ENCODE measurements at regions not wholly inside any gene's neighbourhood (a gene's known extent, or its start where the extent isn't known, plus 50 kb on each side); places are given as distances from the start of the nearest gene placed in this dataset.
A peak's percentile ranks its signal among the peaks of the same experiment; 100 is the strongest.

DNA sequence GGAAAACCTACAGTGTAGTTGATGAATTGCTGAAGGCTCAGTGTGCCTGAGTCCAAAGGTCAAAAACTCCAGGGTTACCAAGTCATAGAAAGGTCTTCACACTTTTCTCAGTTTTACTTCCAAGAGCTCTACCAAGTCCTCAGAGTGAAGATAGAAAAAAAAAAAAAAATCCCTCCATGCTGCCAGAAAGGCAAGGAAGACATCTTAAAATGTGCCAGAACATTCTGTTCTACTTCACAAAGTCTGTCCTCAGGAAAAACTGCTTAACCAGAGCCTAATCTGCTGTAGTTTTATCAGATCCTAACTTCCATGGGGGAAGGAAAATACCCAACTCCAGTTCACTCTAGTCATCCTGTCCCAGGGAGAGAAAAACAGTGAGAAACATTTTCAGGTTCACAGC is 175.6 kb upstream of the CDH11 start:
- DNase-seq (ENCODE audit: low spot score) = no peak
- FAIRE-seq = no peak

DNA sequence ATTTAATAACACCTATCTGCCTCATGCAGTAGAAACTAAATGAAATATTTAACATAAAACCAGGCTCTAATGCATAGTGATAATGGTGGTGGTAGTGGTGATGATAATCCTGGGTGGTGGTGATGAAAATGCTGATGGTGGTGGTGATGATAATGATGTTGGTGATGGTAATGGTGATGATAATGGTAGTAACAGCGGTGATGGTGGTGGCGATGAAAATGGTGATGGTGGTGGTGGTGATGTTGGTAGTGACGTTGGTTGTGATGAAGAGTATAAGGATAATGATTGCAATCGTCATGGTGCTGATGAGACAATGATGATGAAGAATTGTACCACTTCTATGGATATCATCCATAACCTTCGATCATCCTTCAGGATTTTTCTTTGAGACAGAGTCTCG is 173.7 kb upstream of the CDH11 start:
- DNase-seq (ENCODE audit: low spot score) (no peak), FAIRE-seq (no peak)

DNA sequence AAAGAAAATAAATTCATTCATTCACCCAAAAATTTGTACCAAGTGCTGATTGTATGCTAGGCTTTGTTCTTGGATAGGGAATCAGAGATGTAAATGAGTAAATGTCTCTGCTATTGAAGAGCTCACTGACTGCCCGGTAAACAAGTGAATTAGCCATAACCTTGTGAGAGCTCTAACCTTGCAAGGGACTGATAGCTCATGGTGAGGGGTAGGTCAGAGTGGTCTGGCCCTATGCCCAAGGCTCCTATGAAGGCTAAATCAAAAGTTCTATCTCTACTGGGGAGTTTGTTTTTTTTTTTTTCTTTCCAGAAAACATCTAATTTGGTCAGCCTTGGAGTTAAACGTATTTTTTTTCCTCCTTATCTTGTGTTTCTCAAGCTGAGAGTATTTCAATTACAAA is 172.8 kb upstream of the CDH11 start:
- FAIRE-seq (no peak), DNase-seq (ENCODE audit: low spot score) (no peak)

DNA sequence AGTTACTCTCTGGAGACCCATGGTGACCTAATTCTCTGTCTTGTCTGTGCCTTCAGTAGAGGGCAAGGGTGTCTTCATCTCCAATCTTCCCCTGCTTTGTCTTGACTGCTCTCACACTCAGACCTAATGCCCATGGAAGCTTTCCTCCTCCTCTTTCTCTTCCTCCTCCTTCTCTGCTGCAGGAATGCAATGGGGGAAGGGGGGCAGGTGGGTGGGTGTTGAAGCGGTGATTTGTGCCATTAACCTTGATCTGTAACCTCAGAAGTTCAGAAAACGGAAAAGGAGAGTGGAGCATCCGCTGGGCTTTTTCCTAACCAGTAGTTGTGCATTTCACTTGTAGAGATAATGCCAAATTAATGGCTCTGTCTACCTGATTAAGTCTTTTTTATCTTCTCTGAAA is 172.3 kb upstream of the CDH11 start:
- no peak for DNase-seq (ENCODE audit: low spot score)
- FAIRE-seq = no peak

DNA sequence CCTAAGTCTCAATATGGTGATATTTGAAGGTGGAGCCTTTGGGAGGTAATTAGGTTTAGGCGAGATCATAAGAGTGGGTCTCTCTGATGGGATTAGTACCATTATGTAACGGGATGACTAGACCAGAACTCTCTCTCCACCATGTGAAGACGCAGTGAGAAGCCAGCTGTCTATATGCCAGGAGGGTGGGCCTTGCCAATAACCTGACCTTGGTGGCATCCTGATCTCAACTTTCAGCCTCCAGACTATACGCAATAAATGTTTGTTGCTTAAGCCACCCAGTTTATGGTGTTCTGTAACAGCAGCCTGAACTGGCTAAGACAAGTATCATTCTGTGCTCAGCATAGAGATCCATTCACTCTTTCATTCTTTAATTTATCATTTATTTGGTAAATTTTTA is 167.2 kb upstream of the CDH11 start:
- DNase-seq (ENCODE audit: low spot score) (no peak), FAIRE-seq (no peak)

DNA sequence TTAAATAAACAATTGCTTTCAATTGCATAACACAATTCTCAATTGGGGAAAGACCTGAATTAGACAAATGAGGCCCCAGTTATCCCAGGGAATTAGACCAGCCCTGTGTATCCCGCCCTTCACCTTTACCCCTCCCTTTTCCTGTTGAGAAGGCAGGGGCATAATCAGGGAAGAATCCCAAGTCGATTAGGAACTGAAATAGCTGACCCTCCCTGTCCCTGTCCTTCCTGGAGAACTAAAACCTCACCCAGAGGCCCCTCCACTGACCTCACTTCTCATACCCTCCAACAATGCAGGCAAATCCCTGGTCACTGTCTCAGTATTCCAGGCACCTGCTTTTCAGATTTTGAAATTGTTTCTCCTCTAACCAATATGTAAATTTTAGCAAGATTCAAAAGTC is 165.4 kb upstream of the CDH11 start:
- DNase-seq (ENCODE audit: low spot score) = no peak
- FAIRE-seq = no peak

DNA sequence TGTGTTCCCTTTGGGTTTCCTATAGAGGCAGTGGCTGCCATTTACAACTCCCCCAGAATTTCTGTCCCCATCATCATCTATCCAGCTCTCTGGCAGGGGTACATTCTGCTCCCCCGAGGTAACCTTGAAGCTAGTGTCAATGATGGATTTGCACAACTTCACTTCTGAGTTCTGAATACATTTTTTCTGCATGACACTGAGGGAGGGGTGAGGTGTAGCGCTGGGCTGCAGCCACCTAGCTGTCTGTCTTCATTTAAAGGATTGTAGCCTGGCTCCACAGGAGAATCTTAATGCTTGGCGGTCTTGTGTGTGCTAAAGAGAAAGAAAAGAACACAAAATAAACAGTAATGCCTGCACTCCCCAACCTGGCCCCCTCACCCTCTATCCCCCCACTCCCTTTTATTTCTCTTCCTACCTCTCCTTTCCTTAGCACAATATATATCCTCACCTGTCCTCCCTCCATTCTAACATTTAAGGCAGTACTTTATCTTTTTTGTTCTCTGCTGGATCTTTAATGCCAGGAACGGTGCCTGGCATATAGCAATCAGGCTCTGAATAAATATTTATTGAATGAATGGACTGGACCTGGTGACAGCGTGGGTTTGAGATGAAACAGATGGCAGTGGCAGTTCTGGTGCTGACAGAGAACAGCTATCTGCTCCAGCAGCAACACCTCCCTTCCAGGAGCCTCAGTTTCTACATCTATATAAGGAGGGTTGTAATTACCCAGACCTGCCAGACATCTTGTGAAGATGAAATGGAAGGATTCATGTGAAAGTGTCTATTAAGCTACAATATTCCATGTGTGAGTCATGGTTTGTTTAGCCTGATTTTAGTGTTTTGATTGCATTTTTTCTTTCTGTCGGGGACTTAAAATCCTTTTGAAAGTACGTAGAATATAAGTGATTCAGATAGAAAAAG is 163.5 kb upstream of the CDH11 start:
- no peak for DNase-seq (ENCODE audit: low spot score)
- no peak for FAIRE-seq

DNA sequence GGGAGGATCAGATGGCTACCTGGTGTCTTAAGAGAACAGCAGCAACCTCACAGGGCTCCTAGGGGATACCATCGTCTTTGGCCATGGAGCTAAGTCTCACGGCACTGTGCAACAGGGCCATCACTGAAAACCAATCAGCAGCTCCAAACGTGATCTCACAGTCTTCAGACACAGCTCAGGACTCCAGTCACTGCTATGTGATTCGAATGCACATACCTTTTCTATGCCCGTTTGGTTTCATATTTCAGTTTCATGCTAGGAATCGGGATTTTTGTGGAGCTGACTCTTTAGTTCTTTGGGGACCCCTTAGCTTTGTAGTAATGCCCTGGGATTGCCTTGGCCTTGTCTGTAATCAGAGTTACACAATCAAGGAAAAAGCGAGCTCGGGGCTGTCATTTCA is 162.8 kb upstream of the CDH11 start:
- DNase-seq (ENCODE audit: low spot score) (no peak), FAIRE-seq (no peak)

DNA sequence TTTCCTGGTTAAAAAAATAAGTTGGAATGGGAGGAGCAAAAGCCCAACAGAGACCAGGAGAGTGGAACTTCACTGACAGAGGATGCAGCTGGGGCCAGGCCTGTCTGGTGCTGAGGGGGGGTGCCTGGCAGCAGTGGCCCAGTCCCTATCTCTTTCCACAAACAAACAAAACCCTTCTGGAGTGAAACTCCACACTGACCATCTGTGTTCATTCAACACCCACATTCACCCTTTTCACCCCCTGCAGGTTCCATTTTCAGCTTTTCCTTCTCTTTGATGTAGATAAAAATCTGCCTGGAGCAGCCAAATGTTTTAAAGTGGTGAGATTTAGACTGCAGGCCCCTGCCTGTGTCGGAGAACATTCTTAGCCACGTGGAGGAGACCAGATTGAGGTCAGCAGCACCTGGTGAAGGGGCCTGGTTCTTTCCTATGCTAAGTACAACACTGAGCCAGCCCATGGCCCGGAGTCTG is 161.4 kb upstream of the CDH11 start:
- FAIRE-seq (no peak), DNase-seq (ENCODE audit: low spot score) (no peak)

DNA sequence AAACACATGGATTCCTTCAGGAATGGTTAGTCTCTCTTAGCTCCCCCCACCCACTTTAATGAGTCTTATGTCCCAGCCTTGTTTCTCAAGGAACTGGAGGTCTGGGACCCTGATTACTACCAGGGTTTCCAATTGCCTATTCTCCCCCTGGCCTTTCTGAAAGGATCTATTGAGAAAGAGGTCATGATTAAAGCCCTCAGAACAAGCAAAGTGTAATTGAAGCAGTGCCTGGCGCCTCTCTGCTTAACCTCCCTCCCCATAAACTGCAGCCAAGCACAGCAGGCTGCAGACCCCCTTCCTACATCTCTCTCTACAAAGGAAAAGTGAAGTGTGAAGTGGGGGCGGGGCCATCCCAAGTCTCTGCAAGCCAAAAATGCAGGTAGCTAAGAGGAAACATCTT is 159.7 kb upstream of the CDH11 start:
- no peak for FAIRE-seq
- no peak for DNase-seq (ENCODE audit: low spot score)

DNA sequence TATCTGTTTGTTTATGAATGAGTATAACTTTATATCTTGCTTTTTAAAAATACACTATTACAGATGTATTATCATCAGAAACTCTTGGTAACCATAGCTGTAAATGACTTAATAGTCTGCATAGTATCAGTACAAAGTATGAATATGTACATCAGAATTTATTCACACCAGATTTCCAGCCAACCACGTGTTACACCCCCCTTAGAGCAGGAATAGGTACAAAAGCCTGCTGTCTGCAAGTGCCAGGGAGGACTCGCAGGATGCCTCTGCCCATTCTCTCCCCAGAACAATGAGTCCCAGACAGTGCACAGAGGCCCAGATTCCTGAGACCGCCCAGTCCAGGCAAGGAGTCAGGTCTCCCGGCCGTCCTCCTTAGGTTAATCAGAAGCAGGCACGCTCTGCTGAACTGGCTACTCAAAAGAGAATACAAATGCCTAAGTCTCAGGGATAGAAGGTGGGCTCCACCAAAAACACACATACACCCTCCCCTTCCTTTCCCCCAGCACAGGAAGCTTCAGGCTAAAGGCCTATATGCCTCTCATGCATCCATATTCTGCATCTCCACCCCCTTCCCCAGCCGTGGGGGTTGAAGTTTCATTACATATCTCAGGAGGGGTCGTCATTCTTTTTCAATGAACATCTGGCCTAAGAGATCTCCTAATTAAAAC is 159.1 kb upstream of the CDH11 start:
- DNase-seq (ENCODE audit: low spot score) (no peak), FAIRE-seq (no peak)

DNA sequence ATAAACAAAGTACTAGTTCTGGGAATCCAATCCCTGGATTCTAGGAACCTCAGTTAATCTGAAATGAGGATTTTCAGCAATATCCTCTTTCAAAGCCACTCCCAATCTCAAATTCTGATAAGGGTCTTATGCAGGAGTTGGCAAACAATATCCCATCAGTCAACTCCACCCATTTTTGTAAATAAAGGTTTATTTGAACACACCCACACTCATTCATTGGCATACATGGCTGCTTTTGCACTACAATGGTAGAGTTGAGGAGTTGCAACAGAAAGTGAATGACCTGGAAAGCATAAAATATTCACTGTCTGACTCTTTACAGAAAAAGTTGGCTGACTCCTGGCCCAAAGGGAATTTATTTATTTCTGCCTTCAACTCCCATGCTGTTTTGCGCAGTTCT is 157.7 kb upstream of the CDH11 start:
- no peak for FAIRE-seq

DNA sequence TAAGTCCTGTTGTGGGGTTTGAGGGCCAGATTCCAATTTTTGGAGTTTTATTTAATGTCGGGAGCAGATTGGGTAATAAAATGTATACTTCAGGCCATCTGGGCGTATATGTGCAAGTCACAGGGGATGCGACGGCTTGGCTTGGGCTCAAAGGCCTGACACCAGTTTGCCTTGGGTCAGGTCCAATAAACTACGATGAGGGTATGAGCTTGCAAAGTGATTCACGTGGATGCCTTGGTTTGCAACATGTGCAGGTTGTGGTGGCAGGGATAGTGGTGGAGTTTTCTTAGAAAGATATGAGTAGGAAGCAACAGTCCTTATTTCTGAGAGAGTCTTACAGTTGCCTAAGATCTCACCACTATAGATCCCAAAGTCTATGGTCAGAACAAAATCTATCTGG is 157.0 kb upstream of the CDH11 start:
- FAIRE-seq (no peak), DNase-seq (ENCODE audit: low spot score) (no peak)

More for the DNA sequence above, 157.7 kb upstream of the CDH11 start:
- DNase-seq (ENCODE audit: low spot score) = no peak

DNA sequence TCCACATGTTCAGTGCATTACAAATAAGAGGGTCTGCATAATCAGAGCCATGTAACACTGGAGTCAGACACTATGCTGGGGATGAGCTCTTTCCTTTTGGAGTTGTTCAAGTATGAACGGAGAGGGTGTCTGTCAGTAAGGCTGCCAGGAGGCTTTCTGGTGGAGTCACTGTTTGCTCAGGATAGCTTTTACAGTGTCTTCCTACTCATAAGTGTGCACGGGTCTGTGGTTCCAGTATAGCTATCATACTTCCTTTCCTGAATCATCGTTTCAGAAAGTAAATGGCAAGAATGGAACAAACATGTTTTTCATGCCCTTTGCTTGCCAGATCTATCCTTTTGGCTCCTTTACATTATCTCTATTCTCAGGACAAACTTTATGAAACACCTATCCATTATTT is 152.7 kb upstream of the CDH11 start:
- FAIRE-seq (no peak), DNase-seq (ENCODE audit: low spot score) (peak; percentile 26)

DNA sequence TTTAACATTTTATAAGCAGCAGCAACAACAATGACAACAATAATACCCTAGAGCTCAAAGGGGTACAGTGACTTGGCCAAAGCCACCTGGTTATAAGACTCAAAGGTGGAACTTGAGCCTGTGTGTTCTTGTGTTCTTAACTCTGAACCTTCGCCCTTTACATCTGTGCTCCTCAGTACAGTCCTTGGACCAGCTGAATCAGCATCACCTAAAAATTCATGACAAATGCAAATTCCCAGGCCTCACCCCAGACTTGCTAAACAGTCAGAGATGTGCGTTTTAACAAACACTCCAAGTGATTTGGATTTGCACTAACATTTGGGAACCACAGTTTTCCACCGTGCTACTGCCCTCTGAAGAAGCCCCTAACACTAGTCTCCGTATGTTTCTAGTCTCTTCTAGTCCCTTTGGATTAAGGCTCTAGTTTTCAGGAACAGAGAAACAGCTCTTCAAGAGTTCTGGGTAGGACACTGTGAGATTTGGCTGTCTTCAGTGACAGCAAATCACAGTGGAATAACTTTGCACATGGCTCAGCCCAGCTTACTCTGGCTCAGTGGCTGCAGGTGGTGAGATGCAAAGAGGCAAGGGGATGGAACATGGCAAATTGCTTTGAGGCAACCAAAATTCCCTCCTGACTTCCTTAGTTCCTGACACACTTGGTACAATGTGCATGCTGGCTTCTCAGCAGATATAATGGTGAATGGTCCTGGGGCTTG is 151.0 kb upstream of the CDH11 start:
- DNase-seq (ENCODE audit: low spot score) = no peak
- no peak for FAIRE-seq

DNA sequence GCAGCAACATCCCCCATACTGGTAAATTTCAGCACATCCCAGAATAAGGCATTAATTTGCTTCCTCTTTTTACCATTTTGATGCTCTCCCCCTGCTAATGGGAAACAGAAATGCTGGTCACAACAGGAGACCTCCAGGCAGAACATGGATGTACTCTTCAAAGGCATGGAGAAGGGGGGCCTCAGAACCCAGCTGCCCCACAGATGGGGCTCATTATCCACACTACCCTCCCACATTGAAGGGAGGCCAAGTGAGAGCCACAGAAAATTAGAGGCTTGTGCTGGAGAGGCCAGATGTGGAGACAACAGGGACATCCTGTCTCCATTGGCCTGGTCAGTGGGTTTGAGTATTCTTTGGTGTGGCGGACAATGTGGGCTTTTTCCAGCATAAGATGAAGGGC is 150.1 kb upstream of the CDH11 start:
- FAIRE-seq = no peak

DNA sequence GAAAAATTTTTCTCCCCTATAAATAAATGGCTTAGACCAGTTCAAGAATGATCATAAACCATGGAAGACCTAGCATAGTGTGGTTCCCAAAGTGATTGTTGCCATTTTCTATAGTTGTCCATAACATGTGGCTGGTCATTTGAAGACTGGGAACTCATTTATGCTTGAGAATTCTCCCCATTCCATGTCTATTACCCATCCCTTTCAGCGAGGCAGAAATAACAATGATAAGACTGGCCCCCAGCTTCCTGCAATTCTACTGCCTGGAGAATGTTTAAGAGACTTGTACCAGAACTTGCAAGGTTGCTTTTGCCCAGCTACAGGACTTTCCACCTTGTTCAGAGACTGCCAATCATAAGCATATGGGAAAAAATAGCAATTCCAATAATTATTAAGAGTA is 146.5 kb upstream of the CDH11 start:
- DNase-seq (ENCODE audit: low spot score) = no peak
- FAIRE-seq = no peak

More for the DNA sequence above, 150.1 kb upstream of the CDH11 start:
- no peak for DNase-seq (ENCODE audit: low spot score)

DNA sequence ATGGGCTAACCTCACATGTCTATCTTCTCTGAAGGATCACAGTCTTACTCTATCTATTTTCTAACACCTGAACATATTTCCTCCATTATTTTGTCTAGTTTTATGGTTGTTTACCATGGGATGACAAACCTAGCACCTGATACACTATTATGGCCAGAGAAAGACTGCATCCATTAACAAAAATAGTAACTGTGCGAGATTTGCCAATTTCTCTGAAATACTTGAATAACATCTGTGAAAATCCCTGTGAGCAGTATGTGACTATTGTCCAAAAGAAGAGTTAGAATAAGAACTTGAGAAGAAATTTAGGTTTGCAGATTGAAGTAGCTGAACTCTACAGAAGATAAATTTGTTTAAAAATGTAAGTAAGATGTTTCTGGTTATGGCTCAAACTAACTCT is 142.0 kb upstream of the CDH11 start:
- DNase-seq (ENCODE audit: low spot score) (no peak), FAIRE-seq (no peak)

DNA sequence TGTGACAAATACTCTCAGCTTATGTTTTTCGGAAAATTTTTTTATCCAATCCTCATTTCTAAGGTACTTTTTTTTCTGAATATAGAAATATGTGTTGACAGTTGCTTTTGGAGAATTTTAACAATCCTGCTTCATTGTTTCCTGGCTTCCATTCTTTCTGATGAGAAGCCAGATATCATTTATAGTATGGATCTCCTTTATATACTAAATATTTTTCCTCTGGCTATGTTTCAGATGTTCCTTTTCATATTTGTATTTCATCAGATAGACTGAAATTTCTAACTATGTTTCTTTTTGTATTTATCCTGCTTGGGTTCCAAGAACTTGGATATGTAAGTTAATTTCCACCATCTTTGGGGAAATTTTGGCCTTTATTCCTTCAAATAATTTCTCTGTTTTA is 138.9 kb upstream of the CDH11 start:
- FAIRE-seq (no peak), DNase-seq (ENCODE audit: low spot score) (no peak)

DNA sequence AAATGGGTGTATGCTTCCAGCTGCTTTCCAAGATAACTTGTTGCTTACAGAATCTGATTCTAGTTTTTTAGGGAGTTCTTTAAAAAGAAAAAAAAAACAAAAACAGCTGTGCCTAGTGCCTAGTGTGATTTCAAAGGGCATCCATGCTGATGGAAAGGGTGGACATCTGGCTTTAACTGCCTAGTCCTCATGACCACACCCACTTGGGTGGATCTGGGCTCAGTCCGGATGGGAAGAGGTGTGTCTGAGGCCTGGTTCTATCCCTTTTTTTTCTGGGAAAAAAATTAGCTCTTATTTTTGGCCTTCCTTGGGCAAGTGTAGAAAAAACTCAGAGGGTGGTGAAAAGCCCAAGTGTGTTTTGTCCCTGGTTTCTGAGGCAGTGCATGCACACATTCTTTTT is 132.3 kb upstream of the CDH11 start:
- FAIRE-seq (no peak), DNase-seq (ENCODE audit: low spot score) (no peak)

DNA sequence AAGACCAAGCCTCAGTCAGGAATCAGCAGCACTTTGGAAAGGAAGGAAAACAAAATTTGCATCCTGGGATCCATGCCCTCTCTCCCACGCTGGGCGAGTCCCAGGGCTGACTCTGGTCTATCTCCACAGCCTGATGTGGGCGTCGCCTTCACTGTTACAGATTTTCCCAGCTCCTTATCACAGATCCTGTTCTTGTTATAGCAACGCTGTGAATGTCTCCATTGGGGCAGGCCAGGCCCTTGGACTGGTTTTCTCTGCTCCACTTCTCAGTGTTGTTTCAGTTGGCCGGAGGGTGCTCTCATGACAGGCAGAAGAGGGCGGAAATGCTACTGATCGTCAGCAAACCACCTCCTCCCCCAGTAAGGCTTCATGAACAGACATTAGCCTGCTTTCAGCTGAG is 127.9 kb upstream of the CDH11 start:
- no peak for FAIRE-seq
- no peak for DNase-seq (ENCODE audit: low spot score)

DNA sequence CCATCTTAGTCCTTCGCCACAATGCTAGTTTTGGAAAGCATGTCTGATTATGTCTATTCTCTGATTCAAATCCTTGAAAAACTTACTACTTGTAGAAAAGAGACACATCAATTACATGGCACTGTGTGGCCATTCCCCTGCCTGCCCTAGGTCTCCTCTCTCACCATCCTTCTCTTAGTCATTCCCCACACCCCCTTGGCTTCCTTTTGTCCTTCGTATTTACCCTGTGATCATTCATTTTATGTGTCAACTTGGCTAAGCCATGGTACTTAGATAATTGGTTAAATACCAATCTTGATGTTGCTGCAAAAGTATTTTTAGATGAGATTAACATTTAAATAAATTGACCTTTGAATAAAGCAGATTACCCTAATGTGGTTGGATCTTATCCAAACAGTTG is 122.9 kb upstream of the CDH11 start:
- FAIRE-seq (no peak), DNase-seq (ENCODE audit: low spot score) (no peak)
